SK-N-SH treated with all-trans-retinoic acid at 6 μM for 48 hours (cell line): ENCODE measurements at regions not wholly inside any gene's neighbourhood (a gene's known extent, or its start where the extent isn't known, plus 50 kb on each side); places are given as distances from the start of the nearest gene placed in this dataset.

ENCODE experiments used
- ATAC-seq: fragments of 200-7000 bp; cut with Tn5 transposase; 3 replicates; pipeline ENCODE4 v1.9.1; 2020; ENCODE audit warnings: mild to moderate bottlenecking, moderate library complexity
- ARNTL ChIP-seq: fragments of 450-650 bp; formaldehyde crosslinking; IDR thresholded peaks from 2 replicates; pipeline ENCODE4 v1.5.0; 2020; ENCODE audit warnings: low read depth, mild to moderate bottlenecking, moderate library complexity, borderline replicate concordance
- BACH2 ChIP-seq: fragments of 250-450 bp; sonication (Bioruptor Pico); IDR thresholded peaks from 2 replicates; pipeline ENCODE4 v1.9.0; 2021; ENCODE audit warnings: mild to moderate bottlenecking, borderline replicate concordance
- CSDC2 ChIP-seq: fragments of 250-450 bp; sonication (Bioruptor Pico); IDR thresholded peaks from 2 replicates; pipeline ENCODE4 v1.5.0; 2020; ENCODE audit warnings: mild to moderate bottlenecking, moderate library complexity
- CSRNP3 ChIP-seq: fragments of 250-450 bp; sonication (Bioruptor Pico); IDR thresholded peaks from 2 replicates; pipeline ENCODE4 v1.5.1; 2021; ENCODE audit warnings: mild to moderate bottlenecking, moderate library complexity
- ESRRG ChIP-seq: fragments of 250-450 bp; sonication (Bioruptor Pico); IDR thresholded peaks from 2 replicates; pipeline ENCODE4 v1.6.1; 2021; ENCODE audit warnings: mild to moderate bottlenecking
- GLIS3 ChIP-seq: fragments of 250-450 bp; sonication (Bioruptor Pico); IDR thresholded peaks from 2 replicates; pipeline ENCODE4 v1.5.0; 2020; ENCODE audit warnings: mild to moderate bottlenecking, moderate library complexity
- ISL1 ChIP-seq: fragments of 250-450 bp; sonication (Bioruptor Pico); IDR thresholded peaks from 2 replicates; pipeline ENCODE4 v2.1.2; 2022; ENCODE audit warnings: mild to moderate bottlenecking, moderate library complexity
- OSR1 ChIP-seq: fragments of 250-450 bp; sonication (Bioruptor Pico); IDR thresholded peaks from 2 replicates; pipeline ENCODE4 v1.8.0; 2022; ENCODE audit warnings: moderate library complexity, mild to moderate bottlenecking, inconsistent platforms
- PATZ1 ChIP-seq: fragments of 250-450 bp; sonication (Bioruptor Pico); IDR thresholded peaks from 2 replicates; pipeline ENCODE4 v1.8.0; 2020; ENCODE audit warnings: mild to moderate bottlenecking, moderate library complexity, borderline replicate concordance
- POU6F1 ChIP-seq: fragments of 250-450 bp; sonication (Bioruptor Pico); IDR thresholded peaks from 2 replicates; pipeline ENCODE4 v1.8.0; 2021; ENCODE audit warnings: low read depth, mild to moderate bottlenecking, moderate library complexity, borderline replicate concordance
- RARB ChIP-seq: fragments of 250-450 bp; sonication (Bioruptor Pico); IDR thresholded peaks from 2 replicates; pipeline ENCODE4 v1.8.0; 2021; ENCODE audit warnings: mild to moderate bottlenecking, moderate library complexity
- SNAI2 ChIP-seq: fragments of 250-450 bp; sonication (Bioruptor Pico); IDR thresholded peaks from 2 replicates; pipeline ENCODE4 v1.5.0; 2020; ENCODE audit warnings: mild to moderate bottlenecking, moderate library complexity
- TCF4 ChIP-seq: fragments of 250-450 bp; sonication (Bioruptor Pico); IDR thresholded peaks from 2 replicates; pipeline ENCODE4 v1.8.0; 2021; ENCODE audit warnings: mild to moderate bottlenecking, moderate library complexity, borderline replicate concordance
- TOX ChIP-seq: fragments of 250-450 bp; sonication (Bioruptor Pico); IDR thresholded peaks from 2 replicates; pipeline ENCODE4 v1.8.0; 2021; ENCODE audit warnings: mild to moderate bottlenecking, moderate library complexity, borderline replicate concordance
- TSHZ2 ChIP-seq: fragments of 250-450 bp; sonication (Bioruptor Pico); IDR thresholded peaks from 2 replicates; pipeline ENCODE4 v1.5.0; 2020; ENCODE audit warnings: mild to moderate bottlenecking, moderate library complexity
- ZC3H10 ChIP-seq: fragments of 250-450 bp; sonication (Bioruptor Pico); IDR thresholded peaks from 2 replicates; pipeline ENCODE4 v1.5.1; 2021; ENCODE audit warnings: mild to moderate bottlenecking, moderate library complexity
- ZFP3 ChIP-seq: fragments of 250-450 bp; sonication (Bioruptor Pico); IDR thresholded peaks from 2 replicates; pipeline ENCODE4 v1.5.0; 2020; ENCODE audit warnings: mild to moderate bottlenecking, moderate library complexity
- ZFP30 ChIP-seq: fragments of 450-650 bp; formaldehyde crosslinking; IDR thresholded peaks from 2 replicates; pipeline ENCODE4 v1.5.0; 2022; ENCODE audit warnings: mild to moderate bottlenecking, moderate library complexity
- ZNF565 ChIP-seq: fragments of 450-650 bp; formaldehyde crosslinking; conservative IDR thresholded peaks from 2 replicates; pipeline ENCODE4 v1.5.0; 2020; ENCODE audit warnings: low read depth, mild to moderate bottlenecking, moderate library complexity
- ZNF70 ChIP-seq: fragments of 450-650 bp; formaldehyde crosslinking; IDR thresholded peaks from 2 replicates; pipeline ENCODE4 v1.5.0; 2020; ENCODE audit warnings: mild to moderate bottlenecking, moderate library complexity
- ZNF8 ChIP-seq: fragments of 450-650 bp; formaldehyde crosslinking; IDR thresholded peaks from 2 replicates; pipeline ENCODE4 v1.5.0; 2020; ENCODE audit warnings: mild to moderate bottlenecking, moderate library complexity

GRCh38 chr3:71955240-71956068, 170.5 kb upstream of the PROK2 start:
- ATAC-seq, result peak; percentile 91
- 0 out of 2 replicates have a peak, but pooled peaks have one; percentile 18 for TF ChIP-seq ISL1
- TF ChIP-seq ESRRG, result no peak
- TF ChIP-seq TCF4 (CRISPR knock-in tag), result peak; percentile 69; the same call in 1 of the 2 replicates
- TF ChIP-seq, all 23 proteins: peak for 2

- ATAC-seq, result no peak
- no peak for TF ChIP-seq ARNTL (CRISPR knock-in tag)
- TF ChIP-seq ISL1, result no peak
- no peak for TF ChIP-seq TCF4 (CRISPR knock-in tag)
- no peak for TF ChIP-seq RARB (CRISPR knock-in tag)
- TF ChIP-seq GLIS3 (CRISPR knock-in tag), result no peak
- TF ChIP-seq CSRNP3 (CRISPR knock-in tag), result no peak
- no peak for TF ChIP-seq ZNF70 (CRISPR knock-in tag)
- TF ChIP-seq BACH2 (CRISPR knock-in tag), result no peak
- no peak for TF ChIP-seq PATZ1
- TF ChIP-seq ESRRG, result no peak
- TF ChIP-seq ZFP3 (CRISPR knock-in tag), result no peak
- TF ChIP-seq TSHZ2 (CRISPR knock-in tag), result no peak
- TF ChIP-seq CSDC2 (CRISPR knock-in tag), result no peak
- TF ChIP-seq OSR1 (CRISPR knock-in tag), result no peak
These were observed 166.9 kb upstream of the PROK2 start for GRCh38 chr3:71951842-71952241.

- TF ChIP-seq SNAI2 (CRISPR knock-in tag) (no peak), PATZ1 (no peak), ISL1 (no peak), ZNF565 (CRISPR knock-in tag) (no peak), TSHZ2 (CRISPR knock-in tag) (no peak), BACH2 (CRISPR knock-in tag) (no peak), ESRRG (no peak), GLIS3 (CRISPR knock-in tag) (no peak), CSRNP3 (CRISPR knock-in tag) (no peak), ZNF8 (CRISPR knock-in tag) (no peak), ZC3H10 (CRISPR knock-in tag) (no peak), POU6F1 (CRISPR knock-in tag) (no peak), RARB (CRISPR knock-in tag) (no peak), ZFP30 (no peak), ARNTL (CRISPR knock-in tag) (no peak), TOX (CRISPR knock-in tag) (no peak)
- no peak for ATAC-seq
These were observed 166.4 kb upstream of the PROK2 start for GRCh38 chr3:71951361-71951760.
